DND-41 (cell line): ENCODE measurements at regions not wholly inside any gene's neighbourhood (a gene's known extent, or its start where the extent isn't known, plus 50 kb on each side); places are given as distances from the start of the nearest gene placed in this dataset.

Experiments
- ATAC-seq: fragments of 200-7000 bp; cut with Tn5 transposase; 3 replicates; pipeline ENCODE4 v1.9.1; 2021; ENCODE audit warnings: low read depth; ENCODE audit not compliant: insufficient read depth
- DNase-seq: peaks from one replicate; pipeline ENCODE4 v3.0.0-alpha.2; 2020
- H2AFZ ChIP-seq: 2 replicates; pipeline ENCODE4 v1.6.0; 2012; ENCODE audit warnings: low read depth, low read length
- H3K27ac ChIP-seq: 2 replicates; pipeline ENCODE4 v1.5.1; 2012; ENCODE audit warnings: low read length, inconsistent platforms
- H3K27me3 ChIP-seq: fragments of 200-600 bp; sonication (generic); 2 replicates; pipeline ENCODE4 v1.6.0; 2012; ENCODE audit warnings: low read length, mild to moderate bottlenecking, inconsistent platforms; ENCODE audit not compliant: insufficient read depth, poor library complexity
- H3K36me3 ChIP-seq: 2 replicates; pipeline ENCODE4 v1.5.1; 2012; ENCODE audit warnings: low read length, inconsistent platforms; ENCODE audit not compliant: insufficient read depth
- H3K4me1 ChIP-seq: 2 replicates; pipeline ENCODE4 v1.5.1; 2012; ENCODE audit warnings: mild to moderate bottlenecking, low read length; ENCODE audit not compliant: insufficient read depth
- H3K4me2 ChIP-seq: 2 replicates; pipeline ENCODE4 v1.6.0; 2012; ENCODE audit warnings: mild to moderate bottlenecking, moderate library complexity, low read length, inconsistent platforms; ENCODE audit not compliant: insufficient read depth
- H3K4me3 ChIP-seq, 2 experiments: fragments of 200-600 bp in 1 of 2; shearing (Covaris generic) in 1 of 2; 2 replicates each; pipeline ENCODE4 v1.5.1; 2012 to 2016; ENCODE audit warnings: inconsistent platforms in 2 of 2, low read length in 2 of 2, mild to moderate bottlenecking in 2 of 2, low read depth in 1 of 2, moderate library complexity in 1 of 2
- H3K79me2 ChIP-seq: 2 replicates; pipeline ENCODE4 v1.6.0; 2012; ENCODE audit warnings: low read length, inconsistent platforms; ENCODE audit not compliant: insufficient read depth
- H3K9ac ChIP-seq: 2 replicates; pipeline ENCODE4 v1.6.0; 2012; ENCODE audit warnings: low read depth, mild to moderate bottlenecking, inconsistent platforms, low read length, moderate library complexity
- H3K9me3 ChIP-seq: 2 replicates; pipeline ENCODE4 v1.5.1; 2012; ENCODE audit warnings: low read length, moderate library complexity, mild to moderate bottlenecking, inconsistent platforms; ENCODE audit not compliant: insufficient read depth, severe bottlenecking
- H4K20me1 ChIP-seq: 2 replicates; pipeline ENCODE4 v1.6.0; 2012; ENCODE audit warnings: low read length; ENCODE audit not compliant: insufficient read depth
- EZH2 ChIP-seq: IDR thresholded peaks from 3 replicates; pipeline ENCODE4 v1.6.1; 2012; ENCODE audit warnings: borderline replicate concordance, low read depth, mild to moderate bottlenecking, moderate library complexity, low read length, inconsistent platforms; ENCODE audit not compliant: severe bottlenecking
- TF ChIP-seq, protein P1 (sequence below): IDR thresholded peaks from 2 replicates; pipeline ENCODE4 v1.5.1; 2012; ENCODE audit warnings: borderline replicate concordance, low read length, moderate library complexity, mild to moderate bottlenecking; ENCODE audit not compliant: poor library complexity, severe bottlenecking; ENCODE audit errors: extremely low read depth

DNA sequence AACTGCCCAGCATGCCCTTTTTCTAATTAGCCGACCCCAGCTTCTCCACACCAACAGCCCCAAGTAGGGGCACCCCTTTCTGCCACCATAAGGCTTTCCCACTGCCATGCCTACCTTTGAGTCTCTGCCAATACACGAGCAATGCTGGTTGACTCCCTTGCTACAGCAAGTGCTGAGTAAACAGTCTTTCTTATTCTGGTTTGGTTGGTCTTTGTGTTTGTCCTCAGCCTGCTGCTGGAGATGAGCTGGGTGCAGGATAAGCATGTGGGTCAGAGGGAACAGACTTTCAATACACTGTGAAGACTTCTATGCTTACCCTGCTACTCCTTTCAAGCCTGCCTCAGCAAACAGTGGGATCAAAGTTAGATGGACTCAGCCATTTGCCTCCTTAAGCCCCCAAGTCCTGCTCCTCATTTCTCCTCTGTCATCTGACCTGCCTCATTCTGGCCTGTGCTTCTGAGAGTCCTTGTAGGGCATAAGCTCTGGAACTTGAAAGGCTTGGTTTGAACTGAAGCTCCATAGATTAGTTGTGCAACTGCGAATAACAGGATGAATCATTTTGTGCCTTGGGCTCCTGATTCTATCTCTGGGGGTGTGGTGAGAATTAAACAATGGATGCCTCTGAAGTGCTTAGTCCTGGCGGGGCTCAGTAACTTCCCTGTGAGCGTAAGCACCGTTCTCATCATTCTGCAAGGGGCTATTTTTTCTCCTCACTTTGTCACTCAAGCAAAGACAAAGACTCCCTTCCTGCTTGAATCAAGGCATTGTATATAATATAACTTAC lies 533.8 kb upstream of the DPP6 start:
- ATAC-seq = no peak
- Histone ChIP-seq H3K4me3 (no peak overlapping the region), H4K20me1 (no peaks in the 10 kb centered on the region), H3K9me3 (no peaks in the 10 kb centered on the region), H3K36me3 (no peaks in the 10 kb centered on the region), H3K4me2 (no peak overlapping the region), H3K9ac (no peak overlapping the region), H3K79me2 (no peaks in the 10 kb centered on the region), H3K27me3 (no peaks in the 10 kb centered on the region), H3K27ac (no peak overlapping the region), H2AFZ (no peak overlapping the region), H3K4me1 (no peaks in the 10 kb centered on the region)
- DNase-seq = no peak
- TF ChIP-seq, protein P1, sequence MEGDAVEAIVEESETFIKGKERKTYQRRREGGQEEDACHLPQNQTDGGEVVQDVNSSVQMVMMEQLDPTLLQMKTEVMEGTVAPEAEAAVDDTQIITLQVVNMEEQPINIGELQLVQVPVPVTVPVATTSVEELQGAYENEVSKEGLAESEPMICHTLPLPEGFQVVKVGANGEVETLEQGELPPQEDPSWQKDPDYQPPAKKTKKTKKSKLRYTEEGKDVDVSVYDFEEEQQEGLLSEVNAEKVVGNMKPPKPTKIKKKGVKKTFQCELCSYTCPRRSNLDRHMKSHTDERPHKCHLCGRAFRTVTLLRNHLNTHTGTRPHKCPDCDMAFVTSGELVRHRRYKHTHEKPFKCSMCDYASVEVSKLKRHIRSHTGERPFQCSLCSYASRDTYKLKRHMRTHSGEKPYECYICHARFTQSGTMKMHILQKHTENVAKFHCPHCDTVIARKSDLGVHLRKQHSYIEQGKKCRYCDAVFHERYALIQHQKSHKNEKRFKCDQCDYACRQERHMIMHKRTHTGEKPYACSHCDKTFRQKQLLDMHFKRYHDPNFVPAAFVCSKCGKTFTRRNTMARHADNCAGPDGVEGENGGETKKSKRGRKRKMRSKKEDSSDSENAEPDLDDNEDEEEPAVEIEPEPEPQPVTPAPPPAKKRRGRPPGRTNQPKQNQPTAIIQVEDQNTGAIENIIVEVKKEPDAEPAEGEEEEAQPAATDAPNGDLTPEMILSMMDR = no peak
- TF ChIP-seq EZH2 = no peak

DNA sequence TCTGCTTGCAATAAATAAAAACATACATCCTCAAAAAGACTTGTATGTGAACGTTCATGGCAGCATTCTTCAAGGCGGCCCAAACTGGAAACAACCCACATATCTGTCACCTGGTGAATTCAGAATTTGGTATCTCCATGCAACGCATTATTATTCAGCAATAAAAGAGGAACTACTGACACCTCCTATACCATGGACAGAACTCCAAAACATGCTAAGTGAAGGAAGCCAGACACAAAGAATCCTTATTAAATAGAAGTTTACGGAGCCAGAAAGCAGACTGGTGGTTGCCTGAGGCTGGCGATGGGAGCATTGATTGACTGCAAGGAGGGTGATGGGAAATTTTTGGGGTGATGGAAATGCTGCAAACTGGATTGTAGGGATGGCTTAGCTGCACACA lies 530.8 kb upstream of the DPP6 start:
- Histone ChIP-seq H4K20me1 (no peaks in the 10 kb centered on the region; the same call in 1 of the 2 replicates), H3K27ac (no peak overlapping the region), H2AFZ (no peak overlapping the region), H3K79me2 (no peaks in the 10 kb centered on the region), H3K27me3 (no peaks in the 10 kb centered on the region), H3K36me3 (no peaks in the 10 kb centered on the region), H3K4me3 (no peak overlapping the region), H3K9me3 (no peaks in the 10 kb centered on the region), H3K4me1 (no peaks in the 10 kb centered on the region), H3K4me2 (no peak overlapping the region), H3K9ac (no peak overlapping the region)
- ATAC-seq = no peak
- TF ChIP-seq EZH2 = no peak
- TF ChIP-seq, protein P1 = no peak
- no peak for DNase-seq

DNA sequence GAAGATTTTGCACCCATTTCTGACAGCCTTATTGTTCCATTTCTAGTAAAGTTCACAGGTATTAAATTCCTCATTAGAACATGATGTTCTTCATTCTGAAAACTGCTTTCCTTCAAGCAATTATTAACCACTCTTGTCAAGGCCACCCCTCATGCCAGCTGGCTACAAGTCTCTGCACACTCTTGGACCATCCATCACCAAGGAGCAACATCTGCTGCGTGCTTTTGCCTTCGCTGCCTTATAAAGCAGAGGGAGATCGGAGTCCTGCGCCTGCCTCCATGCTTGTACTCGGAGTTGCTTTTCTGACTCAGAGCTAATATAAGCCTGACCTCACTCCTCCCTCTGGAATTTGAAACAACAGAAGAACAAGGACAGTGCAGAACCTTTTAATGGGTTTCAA lies 529.9 kb upstream of the DPP6 start:
- no peak for DNase-seq
- TF ChIP-seq EZH2 = no peak
- TF ChIP-seq, protein P1 = no peak
- Histone ChIP-seq H3K9ac (no peak overlapping the region), H3K4me1 (no peaks in the 10 kb centered on the region), H3K36me3 (no peaks in the 10 kb centered on the region), H4K20me1 (no peaks in the 10 kb centered on the region; the same call in 1 of the 2 replicates), H3K9me3 (no peaks in the 10 kb centered on the region), H3K4me3 (no peak overlapping the region), H2AFZ (no peak overlapping the region), H3K4me2 (no peak overlapping the region), H3K27ac (no peak overlapping the region), H3K27me3 (no peaks in the 10 kb centered on the region), H3K79me2 (no peaks in the 10 kb centered on the region)
- no peak for ATAC-seq
